KOPT-K1 (cell line): ENCODE measurements at regions not wholly inside any gene's neighbourhood (a gene's known extent, or its start where the extent isn't known, plus 50 kb on each side); places are given as distances from the start of the nearest gene placed in this dataset.

Experiments used
- H3K27ac ChIP-seq: fragments of 200-600 bp; sonication (generic); 2 replicates; pipeline ENCODE4 v1.5.1; 2016; ENCODE audit warnings: antibody characterized with exemption, mild to moderate bottlenecking, low read depth, low read length; ENCODE audit not compliant: poor library complexity, severe bottlenecking
- H3K36me3 ChIP-seq: fragments of 200-600 bp; sonication (generic); 2 replicates; pipeline ENCODE4 v1.5.1; 2017; ENCODE audit warnings: antibody characterized with exemption, mild to moderate bottlenecking, low read length, moderate library complexity; ENCODE audit not compliant: insufficient read depth
- H3K9me3 ChIP-seq: fragments of 200-600 bp; sonication (generic); 2 replicates; pipeline ENCODE4 v1.5.1; 2017; ENCODE audit warnings: antibody characterized with exemption, low read length, mild to moderate bottlenecking; ENCODE audit not compliant: insufficient read depth, poor library complexity, severe bottlenecking

GRCh38 chr16:86180244-86180643 is 281.3 kb downstream of the IRF8 start:
- Histone ChIP-seq H3K9me3 (peaks cover 6% of the 10 kb centered on the region), H3K27ac (no peak overlapping the region), H3K36me3 (no peaks in the 10 kb centered on the region)

GRCh38 chr16:86180780-86181179 is 281.8 kb downstream of the IRF8 start:
- no peak overlapping the region for H3K27ac ChIP-seq
- no peaks in the 10 kb centered on the region for H3K36me3 ChIP-seq
- H3K9me3 ChIP-seq: peaks cover 6% of the 10 kb centered on the region

- H3K9me3 ChIP-seq: peaks cover 6% of the 10 kb centered on the region
- no peaks in the 10 kb centered on the region for H3K36me3 ChIP-seq
- H3K27ac ChIP-seq: no peak overlapping the region
These were observed 282.6 kb downstream of the IRF8 start for GRCh38 chr16:86181526-86181925.

- Histone ChIP-seq H3K9me3 (peaks cover 6% of the 10 kb centered on the region), H3K36me3 (no peaks in the 10 kb centered on the region), H3K27ac (no peak overlapping the region)
These were observed 285.2 kb downstream of the IRF8 start for GRCh38 chr16:86184185-86184584.

GRCh38 chr16:86185089-86185488 is 286.1 kb downstream of the IRF8 start:
- H3K36me3 ChIP-seq: no peaks in the 10 kb centered on the region
- H3K9me3 ChIP-seq: peaks cover 6% of the 10 kb centered on the region
- H3K27ac ChIP-seq: no peak overlapping the region

- no peak overlapping the region for H3K27ac ChIP-seq
- H3K9me3 ChIP-seq: peaks cover 4% of the 10 kb centered on the region
These were observed 287.4 kb downstream of the IRF8 start for GRCh38 chr16:86186313-86186712.

GRCh38 chr16:86189934-86190333 is 291.0 kb downstream of the IRF8 start:
- H3K36me3 ChIP-seq: no peaks in the 10 kb centered on the region
- H3K9me3 ChIP-seq: no peaks in the 10 kb centered on the region
- no peak overlapping the region for H3K27ac ChIP-seq

More at GRCh38 chr16:86186313-86186712, 287.4 kb downstream of the IRF8 start:
- no peaks in the 10 kb centered on the region for H3K36me3 ChIP-seq

GRCh38 chr16:86191663-86192062 is 292.7 kb downstream of the IRF8 start:
- H3K27ac ChIP-seq: no peak overlapping the region
- no peaks in the 10 kb centered on the region for H3K36me3 ChIP-seq
- H3K9me3 ChIP-seq: no peaks in the 10 kb centered on the region

- H3K27ac ChIP-seq: no peak overlapping the region
These were observed 294.7 kb downstream of the IRF8 start for GRCh38 chr16:86193528-86194193.

GRCh38 chr16:86195863-86196630 is 297.1 kb downstream of the IRF8 start:
- H3K36me3 ChIP-seq: no peaks in the 10 kb centered on the region
- H3K9me3 ChIP-seq: no peaks in the 10 kb centered on the region
- H3K27ac ChIP-seq: no peak overlapping the region

More at GRCh38 chr16:86193528-86194193, 294.7 kb downstream of the IRF8 start:
- H3K36me3 ChIP-seq: no peaks in the 10 kb centered on the region
- H3K9me3 ChIP-seq: no peaks in the 10 kb centered on the region

- H3K27ac ChIP-seq: no peak overlapping the region
- no peaks in the 10 kb centered on the region for H3K36me3 ChIP-seq
- no peaks in the 10 kb centered on the region for H3K9me3 ChIP-seq
These were observed 297.9 kb downstream of the IRF8 start for GRCh38 chr16:86196687-86197391.

- no peaks in the 10 kb centered on the region for H3K9me3 ChIP-seq
- no peak overlapping the region for H3K27ac ChIP-seq
- H3K36me3 ChIP-seq: no peaks in the 10 kb centered on the region
These were observed 299.5 kb downstream of the IRF8 start for GRCh38 chr16:86198206-86199118.

- no peak overlapping the region for H3K27ac ChIP-seq
- H3K9me3 ChIP-seq: no peaks in the 10 kb centered on the region
- no peaks in the 10 kb centered on the region for H3K36me3 ChIP-seq
These were observed 300.2 kb downstream of the IRF8 start for GRCh38 chr16:86199182-86199581.

GRCh38 chr16:86199871-86200695 is 301.1 kb downstream of the IRF8 start:
- Histone ChIP-seq H3K27ac (no peak overlapping the region), H3K36me3 (no peaks in the 10 kb centered on the region), H3K9me3 (no peaks in the 10 kb centered on the region)
